Activated T-cell treated with anti-CD3 and anti-CD28 coated beads for 4 hours (primary cell): ENCODE measurements at regions not wholly inside any gene's neighbourhood (a gene's known extent, or its start where the extent isn't known, plus 50 kb on each side); places are given as distances from the start of the nearest gene placed in this dataset.

Experiments used
- DNase-seq: peaks from one replicate; pipeline ENCODE4 v3.0.0-alpha.2; 2020

- no peak for DNase-seq
Measured at GRCh38 chr4:163623787-163624186, 129.3 kb downstream of the TMA16 start.

- no peak for DNase-seq
Measured at GRCh38 chr4:163624727-163625126, 130.2 kb downstream of the TMA16 start.

- no peak for DNase-seq
Measured at GRCh38 chr4:163631288-163631687, 136.8 kb downstream of the TMA16 start.

GRCh38 chr4:163638909-163639308 lies 144.4 kb downstream of the TMA16 start:
- DNase-seq, result no peak

- no peak for DNase-seq
Measured at GRCh38 chr4:163649557-163650091, 155.1 kb downstream of the TMA16 start.

- no peak for DNase-seq
Measured at GRCh38 chr4:163651761-163652160, 157.3 kb downstream of the TMA16 start.

- DNase-seq, result no peak
Measured at GRCh38 chr4:163654621-163655020, 160.1 kb downstream of the TMA16 start.

GRCh38 chr4:163660636-163661035 lies 166.1 kb downstream of the TMA16 start:
- no peak for DNase-seq

- no peak for DNase-seq
Measured at GRCh38 chr4:163662768-163663167, 168.3 kb downstream of the TMA16 start.

GRCh38 chr4:163663454-163664225 lies 169.2 kb downstream of the TMA16 start:
- DNase-seq, result no peak

- DNase-seq, result no peak
Measured at GRCh38 chr4:163665101-163665500, 170.6 kb downstream of the TMA16 start.

GRCh38 chr4:163665521-163666331 lies 171.2 kb downstream of the TMA16 start:
- DNase-seq, result no peak

- no peak for DNase-seq
Measured at GRCh38 chr4:163666332-163666873, 171.9 kb downstream of the TMA16 start.

GRCh38 chr4:163672751-163673150 lies 178.3 kb downstream of the TMA16 start:
- no peak for DNase-seq

- DNase-seq, result no peak
Measured at GRCh38 chr4:163673848-163674697, 179.6 kb downstream of the TMA16 start.

- DNase-seq, result no peak
Measured at GRCh38 chr4:163679189-163679588, 184.7 kb downstream of the TMA16 start.

- no peak for DNase-seq
Measured at GRCh38 chr4:163680386-163681098, 186.1 kb downstream of the TMA16 start.

GRCh38 chr4:163681208-163681821 lies 186.8 kb downstream of the TMA16 start:
- peak; percentile 7 for DNase-seq

- no peak for DNase-seq
Measured at GRCh38 chr4:163688856-163689255, 194.4 kb downstream of the TMA16 start.

- no peak for DNase-seq
Measured at GRCh38 chr4:163693211-163693610, 198.7 kb downstream of the TMA16 start.

GRCh38 chr4:163693776-163694175 lies 199.3 kb downstream of the TMA16 start:
- DNase-seq, result no peak

GRCh38 chr4:163694385-163694784 lies 199.9 kb downstream of the TMA16 start:
- no peak for DNase-seq
